HL-60 (cell line): ENCODE measurements at regions not wholly inside any gene's neighbourhood (a gene's known extent, or its start where the extent isn't known, plus 50 kb on each side); places are given as distances from the start of the nearest gene placed in this dataset.
"Not testable (repeated sequence)": the region's sequence is repeated elsewhere in the genome, so short reads cannot be mapped to it uniquely, and the experiment has no call there.

ENCODE experiments used
- DNase-seq, 2 experiments: peaks; one replicate each; pipeline ENCODE4 v3.0.0-alpha.2; 2010 to 2020; ENCODE audit warnings: low read depth in 1 of 2, low spot score in 1 of 2
- H3K27ac ChIP-seq: fragments of 250-450 bp; sonication (Bioruptor Pico); replicated peaks from 2 replicates; pipeline ENCODE4 v1.5.1; 2020; ENCODE audit warnings: mild to moderate bottlenecking, moderate library complexity
- H3K27me3 ChIP-seq: fragments of 250-450 bp; sonication (Bioruptor Pico); 2 replicates; pipeline ENCODE4 v1.5.1; 2021; ENCODE audit warnings: mild to moderate bottlenecking, moderate library complexity; ENCODE audit not compliant: insufficient read depth, poor library complexity, severe bottlenecking
- H3K4me3 ChIP-seq: replicated peaks from 2 replicates; pipeline ENCODE4 v1.5.1; 2011; ENCODE audit warnings: mild to moderate bottlenecking, control low read depth, low read length; ENCODE audit not compliant: insufficient read depth
- CTCF ChIP-seq: IDR thresholded peaks from one replicate; pipeline ENCODE4 v1.5.1; 2011; ENCODE audit warnings: low read length, control low read depth, inconsistent platforms; ENCODE audit not compliant: insufficient read depth
- GABPA ChIP-seq: IDR thresholded peaks from 2 replicates; pipeline ENCODE4 v1.6.1; 2012; ENCODE audit warnings: low read depth
- POLR2AphosphoS5 ChIP-seq: IDR thresholded peaks from 2 replicates; pipeline ENCODE4 v1.6.1; 2012; ENCODE audit warnings: low read depth
- SPI1 ChIP-seq: IDR thresholded peaks from 2 replicates; pipeline ENCODE4 v1.6.1; 2012; ENCODE audit warnings: low read depth, mild to moderate bottlenecking, borderline replicate concordance
- TF ChIP-seq, protein P1 (sequence below): IDR thresholded peaks from 2 replicates; pipeline ENCODE4 v1.6.1; 2012; ENCODE audit warnings: low read depth; ENCODE audit not compliant: insufficient replicate concordance

DNA sequence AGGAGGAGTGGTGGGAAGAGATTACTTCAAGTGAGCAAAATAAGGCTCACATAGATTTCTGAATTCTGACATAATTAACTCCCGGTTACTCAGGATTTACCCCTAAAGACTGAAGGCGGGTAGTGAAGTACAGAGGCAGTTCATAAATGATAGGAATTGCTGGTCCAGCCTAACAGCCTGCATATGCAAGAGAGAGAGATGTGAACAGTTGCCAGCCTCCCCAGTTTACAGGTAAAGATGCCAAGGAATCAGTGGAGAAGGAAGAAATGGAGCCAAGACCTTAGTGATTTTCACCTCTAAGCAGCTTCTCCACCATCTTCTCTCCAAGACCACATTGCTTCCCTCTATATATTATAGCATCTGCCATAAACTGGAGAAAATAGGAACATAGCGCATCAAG, 91.8 kb upstream of the THUMPD2 start:
- TF ChIP-seq GABPA (no peak), POLR2AphosphoS5 (no peak), SPI1 (no peak), CTCF (no peak)
- TF ChIP-seq, protein P1, sequence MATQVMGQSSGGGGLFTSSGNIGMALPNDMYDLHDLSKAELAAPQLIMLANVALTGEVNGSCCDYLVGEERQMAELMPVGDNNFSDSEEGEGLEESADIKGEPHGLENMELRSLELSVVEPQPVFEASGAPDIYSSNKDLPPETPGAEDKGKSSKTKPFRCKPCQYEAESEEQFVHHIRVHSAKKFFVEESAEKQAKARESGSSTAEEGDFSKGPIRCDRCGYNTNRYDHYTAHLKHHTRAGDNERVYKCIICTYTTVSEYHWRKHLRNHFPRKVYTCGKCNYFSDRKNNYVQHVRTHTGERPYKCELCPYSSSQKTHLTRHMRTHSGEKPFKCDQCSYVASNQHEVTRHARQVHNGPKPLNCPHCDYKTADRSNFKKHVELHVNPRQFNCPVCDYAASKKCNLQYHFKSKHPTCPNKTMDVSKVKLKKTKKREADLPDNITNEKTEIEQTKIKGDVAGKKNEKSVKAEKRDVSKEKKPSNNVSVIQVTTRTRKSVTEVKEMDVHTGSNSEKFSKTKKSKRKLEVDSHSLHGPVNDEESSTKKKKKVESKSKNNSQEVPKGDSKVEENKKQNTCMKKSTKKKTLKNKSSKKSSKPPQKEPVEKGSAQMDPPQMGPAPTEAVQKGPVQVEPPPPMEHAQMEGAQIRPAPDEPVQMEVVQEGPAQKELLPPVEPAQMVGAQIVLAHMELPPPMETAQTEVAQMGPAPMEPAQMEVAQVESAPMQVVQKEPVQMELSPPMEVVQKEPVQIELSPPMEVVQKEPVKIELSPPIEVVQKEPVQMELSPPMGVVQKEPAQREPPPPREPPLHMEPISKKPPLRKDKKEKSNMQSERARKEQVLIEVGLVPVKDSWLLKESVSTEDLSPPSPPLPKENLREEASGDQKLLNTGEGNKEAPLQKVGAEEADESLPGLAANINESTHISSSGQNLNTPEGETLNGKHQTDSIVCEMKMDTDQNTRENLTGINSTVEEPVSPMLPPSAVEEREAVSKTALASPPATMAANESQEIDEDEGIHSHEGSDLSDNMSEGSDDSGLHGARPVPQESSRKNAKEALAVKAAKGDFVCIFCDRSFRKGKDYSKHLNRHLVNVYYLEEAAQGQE: no peak
- no peak overlapping the region for H3K27ac ChIP-seq
- peaks cover 3% of the 10 kb centered on the region for H3K27me3 ChIP-seq
- no peak overlapping the region for H3K4me3 ChIP-seq
- no peak for DNase-seq

GRCh38 chr2:39867268-39867667, 88.2 kb upstream of the THUMPD2 start:
- H3K27me3 ChIP-seq: peaks cover 3% of the 10 kb centered on the region
- H3K27ac ChIP-seq: no peak overlapping the region
- DNase-seq: no peak
- TF ChIP-seq SPI1: no peak
- TF ChIP-seq GABPA: no peak
- no peak for TF ChIP-seq POLR2AphosphoS5
- TF ChIP-seq, protein P1: no peak
- TF ChIP-seq CTCF: no peak
- no peak overlapping the region for H3K4me3 ChIP-seq

DNA sequence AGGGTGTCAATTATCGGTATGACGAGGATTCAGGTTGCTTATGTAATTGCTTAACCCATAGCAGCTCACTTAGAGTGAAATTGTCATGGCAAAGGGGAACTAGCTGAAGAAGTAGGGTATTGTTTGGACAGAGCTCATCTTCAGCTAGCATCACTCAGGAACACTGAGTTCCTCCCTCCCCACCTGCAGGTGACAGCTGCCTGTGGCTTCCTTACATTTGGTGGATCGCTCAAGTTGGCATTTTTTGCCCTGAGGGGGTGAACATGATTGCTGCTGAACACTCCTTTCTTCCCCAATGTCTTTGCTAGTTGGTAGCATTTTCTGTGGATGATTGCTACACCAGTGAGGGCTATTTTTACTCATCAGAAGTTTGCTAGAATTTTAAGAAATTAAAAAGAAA, 86.7 kb upstream of the THUMPD2 start:
- Histone ChIP-seq H3K27me3 (peaks cover 3% of the 10 kb centered on the region), H3K27ac (no peak overlapping the region), H3K4me3 (no peak overlapping the region)
- TF ChIP-seq SPI1 (no peak), CTCF (no peak), GABPA (no peak), POLR2AphosphoS5 (no peak)
- TF ChIP-seq, protein P1: no peak
- DNase-seq: no peak

- H3K4me3 ChIP-seq, H3K27ac ChIP-seq, DNase-seq, H3K27me3 ChIP-seq: not testable (repeated sequence)
These were observed 84.6 kb upstream of the THUMPD2 start for GRCh38 chr2:39863672-39864071.
